ENCODE measurements at regions not wholly inside any gene's neighbourhood (a gene's known extent, or its start where the extent isn't known, plus 50 kb on each side); places are given as distances from the start of the nearest gene placed in this dataset.

- TF ChIP-seq CTCF (IDR thresholded peaks at IDR 0.05; ENCODE audit: extremely low read depth in 1 of 2, insufficient read depth in 1 of 2, low read depth in 1 of 2, low read length in 2 of 2): no peak
- TF ChIP-seq EZH2 (IDR thresholded peaks at IDR 0.05; ENCODE audit: borderline replicate concordance, low read depth, low read length, severe bottlenecking): no peak
- TF ChIP-seq POLR2A (IDR thresholded peaks at IDR 0.05; ENCODE audit: low read depth, low read length): no peak
These were observed 141.2 kb upstream of the KCNG1 start for GRCh38 chr20:51163996-51164600.
